HCT116 (cell line): ENCODE measurements at regions not wholly inside any gene's neighbourhood (a gene's known extent, or its start where the extent isn't known, plus 50 kb on each side); places are given as distances from the start of the nearest gene placed in this dataset.

Experiments
- ATAC-seq: fragments of 200-7000 bp; cut with Tn5 transposase; 2 replicates; pipeline ENCODE4 v1.9.1; 2020; ENCODE audit warnings: mild to moderate bottlenecking, moderate library complexity
- BruUV-seq: library from RNA; stranded (reverse); fragments of 400-500 nt; replicated peaks from 2 replicates; lab custom pipeline; 2021; lab: Mats Ljungman, UMichigan
- CTCF ChIA-PET: fragments of 300-600 bp; sonication (Branson Sonifier 250); formaldehyde crosslinking; loops from one replicate; lab custom pipeline; 2021; ENCODE audit warnings: antibody characterized with exemption; lab: Charles Lee
- POLR2A ChIA-PET: fragments of 300-600, 350-600 bp; sonication (Branson Sonifier 250); formaldehyde crosslinking; loops from one replicate; lab custom pipeline; 2021; ENCODE audit warnings: antibody characterized with exemption; lab: Charles Lee
- RAD21 ChIA-PET, 2 experiments: fragments of 300-600 bp; sonication (Branson Sonifier 250); formaldehyde crosslinking; loops; one replicate each; lab custom pipeline; 2023; ENCODE audit warnings: low total read pairs in 2 of 2; ENCODE audit not compliant: uncharacterized antibody in 2 of 2, unreplicated experiment in 2 of 2, low non-redundant PET in 1 of 2; lab: Charles Lee
- DNase-seq: peaks from one replicate; pipeline ENCODE4 v3.0.0-alpha.2; 2010; ENCODE audit warnings: low read depth, low spot score
- H2AFZ ChIP-seq: fragments of 200-600 bp; shearing (Covaris generic), sonication (generic); 2 replicates; pipeline ENCODE4 v1.6.1; 2017; ENCODE audit warnings: low read depth, mixed run types, mixed read lengths, antibody characterized with exemption, low read length; ENCODE audit not compliant: poor library complexity, severe bottlenecking
- H3K27ac ChIP-seq: 2 replicates; pipeline ENCODE4 v1.5.1; 2012; ENCODE audit warnings: low read depth, low read length
- H3K27me3 ChIP-seq: fragments of 200-600 bp; sonication (generic); 2 replicates; pipeline ENCODE4 v1.6.1; 2016; ENCODE audit warnings: mixed run types, low read length, mixed read lengths; ENCODE audit not compliant: insufficient read depth
- H3K36me3 ChIP-seq, 2 experiments: fragments of 200-500 bp in 1 of 2; fragments of 200-600 bp in 1 of 2; sonication (Bioruptor generic) in 1 of 2; sonication (generic) in 1 of 2; 2 replicates each; pipeline versions ENCODE4 v1.5.1 to v1.6.1; 2014 to 2016; ENCODE audit warnings: low read length in 2 of 2, inconsistent platforms in 1 of 2, mixed read lengths in 1 of 2, mixed run types in 1 of 2; ENCODE audit not compliant: insufficient read depth in 2 of 2, control insufficient read depth in 1 of 2
- H3K4me1 ChIP-seq, 2 experiments: fragments of 200-600 bp in 1 of 2; sonication (generic) in 1 of 2; 2 replicates each; pipeline versions ENCODE4 v1.5.1 to v1.6.1; 2012 to 2017; ENCODE audit warnings: low read length in 2 of 2, inconsistent platforms in 1 of 2, mild to moderate bottlenecking in 1 of 2, mixed read lengths in 1 of 2, mixed run types in 1 of 2, moderate library complexity in 1 of 2; ENCODE audit not compliant: insufficient read depth in 2 of 2, control insufficient read depth in 1 of 2
- H3K4me2 ChIP-seq: fragments of 200-600 bp; sonication (generic); 2 replicates; pipeline ENCODE4 v1.6.1; 2017; ENCODE audit warnings: mixed run types, low read length, mixed read lengths
- H3K4me3 ChIP-seq, 2 experiments: fragments of 200-600 bp in 1 of 2; sonication (generic) in 1 of 2; replicated peaks in 1 of 2; 2 replicates each; pipeline ENCODE4 v1.5.1; 2011 to 2016; ENCODE audit warnings: low read length in 2 of 2, control low read depth in 1 of 2, low read depth in 1 of 2, mild to moderate bottlenecking in 1 of 2, mixed read lengths in 1 of 2, mixed run types in 1 of 2
- H3K79me2 ChIP-seq: fragments of 200-600 bp; sonication (generic); 2 replicates; pipeline ENCODE4 v1.6.1; 2017; ENCODE audit warnings: mild to moderate bottlenecking, mixed run types, low read length, moderate library complexity, mixed read lengths; ENCODE audit not compliant: insufficient read depth
- H3K9ac ChIP-seq: fragments of 200-600 bp; sonication (generic); 2 replicates; pipeline ENCODE4 v1.6.1; 2016; ENCODE audit warnings: low read length, mixed read lengths
- H3K9me2 ChIP-seq: fragments of 200-600 bp; sonication (generic), shearing (Covaris generic); 2 replicates; pipeline ENCODE4 v1.6.1; 2017; ENCODE audit warnings: mixed run types, mild to moderate bottlenecking, moderate library complexity; ENCODE audit not compliant: insufficient read depth
- H3K9me3 ChIP-seq, 2 experiments: fragments of 200-500 bp in 1 of 2; fragments of 200-600 bp in 1 of 2; sonication (Bioruptor generic) in 1 of 2; sonication (generic) in 1 of 2; 2 replicates each; pipeline ENCODE4 v1.6.1; 2014 to 2017; ENCODE audit warnings: low read length in 2 of 2, mixed read lengths in 2 of 2, inconsistent platforms in 1 of 2, low read depth in 1 of 2, mild to moderate bottlenecking in 1 of 2, mixed run types in 1 of 2, moderate library complexity in 1 of 2; ENCODE audit not compliant: control insufficient read depth in 1 of 2, insufficient read depth in 1 of 2
- H4K20me1 ChIP-seq: fragments of 200-600 bp; sonication (generic), shearing (Covaris generic); 2 replicates; pipeline ENCODE4 v1.6.1; 2017; ENCODE audit warnings: mixed run types, mild to moderate bottlenecking, moderate library complexity; ENCODE audit not compliant: insufficient read depth
- CEBPB ChIP-seq: IDR thresholded peaks from 2 replicates; pipeline ENCODE4 v1.6.1; 2012; ENCODE audit warnings: low read depth
- POLR2A ChIP-seq: IDR thresholded peaks from 2 replicates; pipeline ENCODE4 v1.7.0; 2011; ENCODE audit warnings: borderline replicate concordance; ENCODE audit not compliant: insufficient read depth, insufficient read length; ENCODE audit errors: extremely low read depth
- POLR2AphosphoS5 ChIP-seq: IDR thresholded peaks from 2 replicates; pipeline ENCODE4 v1.6.1; 2011; ENCODE audit warnings: mild to moderate bottlenecking, low read depth, low read length, moderate library complexity
- SIN3A ChIP-seq: IDR thresholded peaks from 2 replicates; pipeline ENCODE4 v1.6.1; 2012; ENCODE audit warnings: low read depth
- SP1 ChIP-seq: IDR thresholded peaks from 2 replicates; pipeline ENCODE4 v1.6.1; 2012; ENCODE audit warnings: low read depth
- ZNF274 ChIP-seq: fragments of 200-500 bp; sonication (Bioruptor generic); IDR thresholded peaks from 2 replicates; pipeline ENCODE4 v1.6.1; 2014; ENCODE audit warnings: mild to moderate bottlenecking, low read depth, low read length, inconsistent platforms
- intact Hi-C: fragments of 100-400 bp; cut with micrococcal nuclease; formaldehyde crosslinking; loops from 2 replicates; pipeline ENCODE4 v1.10.0; 2022
- TF ChIP-seq, protein P1 (sequence below): IDR thresholded peaks from 2 replicates; pipeline ENCODE4 v1.6.1; 2011; ENCODE audit warnings: mild to moderate bottlenecking, low read length, moderate library complexity; ENCODE audit not compliant: insufficient replicate concordance; ENCODE audit errors: extremely low read depth
- TF ChIP-seq, protein P2 (sequence below), 3 experiments: fragments of 200-600 bp in 1 of 3; sonication (generic) in 1 of 3; IDR thresholded peaks in 2 of 3; conservative IDR thresholded peaks in 1 of 3; 2 replicates each; pipeline ENCODE4 v1.5.1; 2012 to 2017; ENCODE audit warnings: low read depth in 2 of 3, low read length in 2 of 3, antibody characterized with exemption in 1 of 3, borderline replicate concordance in 1 of 3, control low read depth in 1 of 3, mild to moderate bottlenecking in 1 of 3, mixed read lengths in 1 of 3, mixed run types in 1 of 3, moderate library complexity in 1 of 3; ENCODE audit not compliant: insufficient read depth in 1 of 3
- TF ChIP-seq, protein P3 (sequence below): IDR thresholded peaks from 2 replicates; pipeline ENCODE4 v1.6.1; 2012; ENCODE audit warnings: low read depth

GRCh38 chr2:220998156-220998555 is 573.9 kb downstream of the EPHA4 start:
- no peak for DNase-seq
- Histone ChIP-seq H3K36me3 (no peaks in the 10 kb centered on the region), H3K4me1 (no peaks in the 10 kb centered on the region), H3K9me2 (no peaks in the 10 kb centered on the region), H3K9me3 (no peaks in the 10 kb centered on the region), H3K27ac (no peak overlapping the region), H4K20me1 (no peaks in the 10 kb centered on the region), H3K79me2 (no peaks in the 10 kb centered on the region), H3K27me3 (peaks cover 14% of the 10 kb centered on the region; the same call in 1 of the 2 replicates), H3K4me2 (no peak overlapping the region), H3K4me3 (no peak overlapping the region), H2AFZ (no peak overlapping the region), H3K9ac (no peak overlapping the region)
- intact Hi-C loops: no loop called here
- BruUV-seq: no TSS peak
- RAD21 ChIA-PET: no interaction called here
- CTCF ChIA-PET: no interaction called here
- ATAC-seq: no peak
- POLR2A ChIA-PET: no interaction called here
- TF ChIP-seq, protein P1, sequence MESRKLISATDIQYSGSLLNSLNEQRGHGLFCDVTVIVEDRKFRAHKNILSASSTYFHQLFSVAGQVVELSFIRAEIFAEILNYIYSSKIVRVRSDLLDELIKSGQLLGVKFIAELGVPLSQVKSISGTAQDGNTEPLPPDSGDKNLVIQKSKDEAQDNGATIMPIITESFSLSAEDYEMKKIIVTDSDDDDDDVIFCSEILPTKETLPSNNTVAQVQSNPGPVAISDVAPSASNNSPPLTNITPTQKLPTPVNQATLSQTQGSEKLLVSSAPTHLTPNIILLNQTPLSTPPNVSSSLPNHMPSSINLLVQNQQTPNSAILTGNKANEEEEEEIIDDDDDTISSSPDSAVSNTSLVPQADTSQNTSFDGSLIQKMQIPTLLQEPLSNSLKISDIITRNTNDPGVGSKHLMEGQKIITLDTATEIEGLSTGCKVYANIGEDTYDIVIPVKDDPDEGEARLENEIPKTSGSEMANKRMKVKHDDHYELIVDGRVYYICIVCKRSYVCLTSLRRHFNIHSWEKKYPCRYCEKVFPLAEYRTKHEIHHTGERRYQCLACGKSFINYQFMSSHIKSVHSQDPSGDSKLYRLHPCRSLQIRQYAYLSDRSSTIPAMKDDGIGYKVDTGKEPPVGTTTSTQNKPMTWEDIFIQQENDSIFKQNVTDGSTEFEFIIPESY: no peak
- TF ChIP-seq POLR2A (no peak), POLR2AphosphoS5 (no peak), CEBPB (no peak), SP1 (no peak), SIN3A (no peak), ZNF274 (no peak)
- TF ChIP-seq, protein P2, sequence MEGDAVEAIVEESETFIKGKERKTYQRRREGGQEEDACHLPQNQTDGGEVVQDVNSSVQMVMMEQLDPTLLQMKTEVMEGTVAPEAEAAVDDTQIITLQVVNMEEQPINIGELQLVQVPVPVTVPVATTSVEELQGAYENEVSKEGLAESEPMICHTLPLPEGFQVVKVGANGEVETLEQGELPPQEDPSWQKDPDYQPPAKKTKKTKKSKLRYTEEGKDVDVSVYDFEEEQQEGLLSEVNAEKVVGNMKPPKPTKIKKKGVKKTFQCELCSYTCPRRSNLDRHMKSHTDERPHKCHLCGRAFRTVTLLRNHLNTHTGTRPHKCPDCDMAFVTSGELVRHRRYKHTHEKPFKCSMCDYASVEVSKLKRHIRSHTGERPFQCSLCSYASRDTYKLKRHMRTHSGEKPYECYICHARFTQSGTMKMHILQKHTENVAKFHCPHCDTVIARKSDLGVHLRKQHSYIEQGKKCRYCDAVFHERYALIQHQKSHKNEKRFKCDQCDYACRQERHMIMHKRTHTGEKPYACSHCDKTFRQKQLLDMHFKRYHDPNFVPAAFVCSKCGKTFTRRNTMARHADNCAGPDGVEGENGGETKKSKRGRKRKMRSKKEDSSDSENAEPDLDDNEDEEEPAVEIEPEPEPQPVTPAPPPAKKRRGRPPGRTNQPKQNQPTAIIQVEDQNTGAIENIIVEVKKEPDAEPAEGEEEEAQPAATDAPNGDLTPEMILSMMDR (IDR thresholded peaks at IDR 0.05 in 2 of 3, conservative IDR thresholded peaks at IDR 0.05 in 1 of 3; ENCODE audit: borderline replicate concordance in 1 of 3, insufficient read depth in 1 of 3, low read depth in 2 of 3, low read length in 2 of 3): no peak
- TF ChIP-seq, protein P3, sequence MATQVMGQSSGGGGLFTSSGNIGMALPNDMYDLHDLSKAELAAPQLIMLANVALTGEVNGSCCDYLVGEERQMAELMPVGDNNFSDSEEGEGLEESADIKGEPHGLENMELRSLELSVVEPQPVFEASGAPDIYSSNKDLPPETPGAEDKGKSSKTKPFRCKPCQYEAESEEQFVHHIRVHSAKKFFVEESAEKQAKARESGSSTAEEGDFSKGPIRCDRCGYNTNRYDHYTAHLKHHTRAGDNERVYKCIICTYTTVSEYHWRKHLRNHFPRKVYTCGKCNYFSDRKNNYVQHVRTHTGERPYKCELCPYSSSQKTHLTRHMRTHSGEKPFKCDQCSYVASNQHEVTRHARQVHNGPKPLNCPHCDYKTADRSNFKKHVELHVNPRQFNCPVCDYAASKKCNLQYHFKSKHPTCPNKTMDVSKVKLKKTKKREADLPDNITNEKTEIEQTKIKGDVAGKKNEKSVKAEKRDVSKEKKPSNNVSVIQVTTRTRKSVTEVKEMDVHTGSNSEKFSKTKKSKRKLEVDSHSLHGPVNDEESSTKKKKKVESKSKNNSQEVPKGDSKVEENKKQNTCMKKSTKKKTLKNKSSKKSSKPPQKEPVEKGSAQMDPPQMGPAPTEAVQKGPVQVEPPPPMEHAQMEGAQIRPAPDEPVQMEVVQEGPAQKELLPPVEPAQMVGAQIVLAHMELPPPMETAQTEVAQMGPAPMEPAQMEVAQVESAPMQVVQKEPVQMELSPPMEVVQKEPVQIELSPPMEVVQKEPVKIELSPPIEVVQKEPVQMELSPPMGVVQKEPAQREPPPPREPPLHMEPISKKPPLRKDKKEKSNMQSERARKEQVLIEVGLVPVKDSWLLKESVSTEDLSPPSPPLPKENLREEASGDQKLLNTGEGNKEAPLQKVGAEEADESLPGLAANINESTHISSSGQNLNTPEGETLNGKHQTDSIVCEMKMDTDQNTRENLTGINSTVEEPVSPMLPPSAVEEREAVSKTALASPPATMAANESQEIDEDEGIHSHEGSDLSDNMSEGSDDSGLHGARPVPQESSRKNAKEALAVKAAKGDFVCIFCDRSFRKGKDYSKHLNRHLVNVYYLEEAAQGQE: no peak
